GM23338 (cell line): ENCODE measurements at regions not wholly inside any gene's neighbourhood (a gene's known extent, or its start where the extent isn't known, plus 50 kb on each side); places are given as distances from the start of the nearest gene placed in this dataset.
A peak's percentile ranks its signal among the peaks of the same experiment; 100 is the strongest.

Source experiments
- ATAC-seq: fragments of 200-7000 bp; cut with Tn5 transposase; 3 replicates; pipeline ENCODE4 v1.9.1; 2020
- DNase-seq: peaks from one replicate; pipeline ENCODE4 v3.0.0-alpha.2; 2015; ENCODE audit warnings: low spot score
- H2AFZ ChIP-seq: fragments of 200-600 bp; sonication (generic); 2 replicates; pipeline ENCODE4 v1.8.0; 2016; ENCODE audit warnings: antibody characterized with exemption, mild to moderate bottlenecking, moderate library complexity
- H3F3A ChIP-seq: fragments of 200-600 bp; sonication (generic); replicated peaks from 2 replicates; pipeline ENCODE4 v1.8.0; 2017; ENCODE audit warnings: antibody characterized with exemption, mixed run types, low read depth
- H3K27ac ChIP-seq: fragments of 200-600 bp; sonication (generic); 2 replicates; pipeline ENCODE4 v1.6.1; 2016; ENCODE audit warnings: low read depth
- H3K27me3 ChIP-seq: fragments of 200-600 bp; sonication (generic); 2 replicates; pipeline ENCODE4 v1.8.0; 2016; ENCODE audit warnings: mild to moderate bottlenecking, mixed run types, moderate library complexity; ENCODE audit not compliant: insufficient read depth
- H3K36me3 ChIP-seq: fragments of 200-600 bp; sonication (generic); 2 replicates; pipeline ENCODE4 v1.8.0; 2016; ENCODE audit warnings: mild to moderate bottlenecking; ENCODE audit not compliant: insufficient read depth
- H3K4me1 ChIP-seq: fragments of 200-600 bp; sonication (generic); 2 replicates; pipeline ENCODE4 v1.8.0; 2016; ENCODE audit warnings: mild to moderate bottlenecking, moderate library complexity; ENCODE audit not compliant: insufficient read depth
- H3K4me2 ChIP-seq: fragments of 200-600 bp; sonication (generic); 2 replicates; pipeline ENCODE4 v1.7.1; 2017; ENCODE audit warnings: mixed run types
- H3K4me3 ChIP-seq: fragments of 200-600 bp; sonication (generic); 2 replicates; pipeline ENCODE4 v1.6.1; 2016; ENCODE audit warnings: mixed run types
- H3K79me2 ChIP-seq: fragments of 200-600 bp; sonication (generic); replicated peaks from 2 replicates; pipeline ENCODE4 v1.8.0; 2017; ENCODE audit warnings: mild to moderate bottlenecking; ENCODE audit not compliant: insufficient read depth
- H3K9me2 ChIP-seq: fragments of 200-600 bp; sonication (generic); 2 replicates; pipeline ENCODE4 v1.8.0; 2017; ENCODE audit not compliant: insufficient read depth
- H4K20me1 ChIP-seq: fragments of 200-600 bp; sonication (generic); replicated peaks from 2 replicates; pipeline ENCODE4 v1.8.0; 2017; ENCODE audit warnings: mild to moderate bottlenecking; ENCODE audit not compliant: insufficient read depth
- H3K27ac Mint-ChIP-seq: 2 replicates; pipeline ENCODE4 v1.8.0; 2020; ENCODE audit warnings: inconsistent platforms, mild to moderate bottlenecking, moderate library complexity, mixed read lengths
- H3K27me3 Mint-ChIP-seq: 3 replicates; pipeline ENCODE4 v1.8.0; 2022; ENCODE audit warnings: low read depth, mild to moderate bottlenecking, moderate library complexity, mixed read lengths, inconsistent platforms; ENCODE audit not compliant: insufficient read depth, poor library complexity
- H3K36me3 Mint-ChIP-seq: 3 replicates; pipeline ENCODE4 v1.8.0; 2021; ENCODE audit warnings: low read depth, mild to moderate bottlenecking, inconsistent platforms, moderate library complexity, mixed read lengths
- H3K4me1 Mint-ChIP-seq: 3 replicates; pipeline ENCODE4 v1.8.0; 2020; ENCODE audit warnings: mild to moderate bottlenecking, inconsistent platforms, mixed read lengths
- H3K4me3 Mint-ChIP-seq: 3 replicates; pipeline ENCODE4 v1.8.0; 2021; ENCODE audit warnings: moderate library complexity, mild to moderate bottlenecking, inconsistent platforms, mixed read lengths
- H3K9me3 Mint-ChIP-seq: 3 replicates; pipeline ENCODE4 v1.8.0; 2020; ENCODE audit warnings: moderate library complexity, mild to moderate bottlenecking, inconsistent platforms, mixed read lengths
- ETS1 ChIP-seq: IDR thresholded peaks from 2 replicates; pipeline ENCODE4 v1.6.1; 2016; ENCODE audit warnings: antibody characterized with exemption
- EZH2 ChIP-seq: fragments of 200-600 bp; sonication (generic); IDR thresholded peaks from one replicate; pipeline ENCODE4 v1.8.0; 2017; ENCODE audit warnings: antibody characterized with exemption, mild to moderate bottlenecking, low read depth; ENCODE audit not compliant: unreplicated experiment
- NANOG ChIP-seq: IDR thresholded peaks from 2 replicates; pipeline ENCODE4 v1.6.1; 2016; ENCODE audit warnings: antibody characterized with exemption, borderline replicate concordance
- POLR2AphosphoS5 ChIP-seq: IDR thresholded peaks from 2 replicates; pipeline ENCODE4 v1.6.1; 2016; ENCODE audit warnings: antibody characterized with exemption, low read depth
- STAT1 ChIP-seq: IDR thresholded peaks from one replicate; pipeline ENCODE4 v1.6.1; 2016; ENCODE audit warnings: antibody characterized with exemption; ENCODE audit not compliant: unreplicated experiment
- ZNF114 ChIP-seq: fragments of 250-450 bp; sonication (Bioruptor Pico); IDR thresholded peaks from 2 replicates; pipeline ENCODE4 v1.5.0; 2020; ENCODE audit warnings: mild to moderate bottlenecking, moderate library complexity
- ZNF462 ChIP-seq: fragments of 250-450 bp; sonication (Bioruptor Pico); IDR thresholded peaks from 2 replicates; pipeline ENCODE4 v1.5.0; 2020; ENCODE audit warnings: mild to moderate bottlenecking, moderate library complexity
- TF ChIP-seq, protein P1 (sequence below): IDR thresholded peaks from one replicate; pipeline ENCODE4 v1.6.1; 2018; ENCODE audit warnings: antibody characterized with exemption; ENCODE audit not compliant: unreplicated experiment

- ATAC-seq: no peak
- Mint-ChIP-seq H3K9me3 (no peaks in the 10 kb centered on the region), H3K4me3 (no peak overlapping the region), H3K27me3 (no peaks in the 10 kb centered on the region), H3K36me3 (no peaks in the 10 kb centered on the region), H3K4me1 (peaks cover 12% of the 10 kb centered on the region), H3K27ac (no peak overlapping the region)
- no peaks in the 10 kb centered on the region for H3K36me3 ChIP-seq
- no peaks in the 10 kb centered on the region for H3K9me2 ChIP-seq
- TF ChIP-seq NANOG: no peak
- TF ChIP-seq EZH2: no peak
- TF ChIP-seq ETS1: no peak
- no peak for TF ChIP-seq ZNF114 (CRISPR knock-in tag)
- no peaks in the 10 kb centered on the region for H3F3A ChIP-seq
- no peaks in the 10 kb centered on the region for H3K27me3 ChIP-seq
- peak overlapping the region; percentile 95 for H2AFZ ChIP-seq
- H4K20me1 ChIP-seq: no peaks in the 10 kb centered on the region
- no peak overlapping the region for H3K27ac ChIP-seq
- no peak overlapping the region for H3K4me2 ChIP-seq
- no peak for DNase-seq
- peaks cover 5% of the 10 kb centered on the region for H3K4me1 ChIP-seq
- H3K79me2 ChIP-seq: no peaks in the 10 kb centered on the region
- no peak overlapping the region for H3K4me3 ChIP-seq
Observed at GRCh38 chr7:21346297-21346696, 81.6 kb upstream of the SP4 start.

DNA sequence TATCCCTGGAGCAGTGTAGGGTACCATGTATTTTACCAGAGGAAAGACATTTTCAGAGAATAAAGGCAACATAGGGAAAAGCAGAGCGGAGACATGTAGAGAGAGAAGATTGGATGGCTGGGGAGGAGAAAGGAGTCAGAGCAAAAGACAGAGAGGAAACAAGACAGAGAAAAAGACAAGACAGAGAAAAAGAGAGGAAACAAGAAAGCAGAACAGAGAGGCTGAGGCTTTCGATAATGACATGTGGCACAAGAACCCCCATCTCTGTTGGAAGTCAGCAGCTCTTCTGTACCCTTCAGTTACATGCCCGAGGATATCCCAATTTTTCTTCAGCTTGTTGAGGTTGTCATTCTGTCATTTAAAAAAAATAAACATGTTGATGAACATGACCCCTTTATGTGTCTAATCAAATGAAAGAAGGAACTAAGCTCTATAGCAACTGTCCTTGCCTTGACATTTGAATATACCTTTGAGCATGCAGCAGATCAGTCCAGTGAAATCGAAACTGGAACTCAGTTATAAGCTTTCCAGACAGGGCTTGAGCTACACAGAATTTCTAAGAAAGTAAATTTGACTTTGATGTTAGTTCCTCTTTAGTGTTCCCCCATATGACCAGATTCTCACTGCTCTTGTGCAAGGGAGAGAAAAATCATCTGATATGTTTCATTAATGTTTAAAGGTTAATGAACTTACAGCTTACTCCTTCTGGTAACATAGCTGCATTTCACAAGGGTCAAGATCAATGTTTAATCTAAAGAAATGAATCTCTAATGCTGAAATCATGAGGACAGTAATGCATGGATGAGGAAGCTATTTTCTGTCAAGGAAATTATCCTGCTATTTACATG, 75.1 kb upstream of the SP4 start:
- H3K4me3 ChIP-seq: no peak overlapping the region
- no peaks in the 10 kb centered on the region for H3K79me2 ChIP-seq
- H3K4me1 ChIP-seq: no peaks in the 10 kb centered on the region
- H3K4me2 ChIP-seq: no peak overlapping the region
- ATAC-seq: no peak
- H3K36me3 ChIP-seq: no peaks in the 10 kb centered on the region
- no peak overlapping the region for H3K4me3 Mint-ChIP-seq
- H3K27ac Mint-ChIP-seq: no peak overlapping the region
- H3K9me2 ChIP-seq: no peaks in the 10 kb centered on the region
- H3F3A ChIP-seq: no peaks in the 10 kb centered on the region
- H3K27me3 Mint-ChIP-seq: peaks cover 4% of the 10 kb centered on the region
- no peaks in the 10 kb centered on the region for H3K27me3 ChIP-seq
- no peak for DNase-seq
- no peaks in the 10 kb centered on the region for H4K20me1 ChIP-seq
- no peaks in the 10 kb centered on the region for H3K36me3 Mint-ChIP-seq
- H2AFZ ChIP-seq: peak overlapping the region; percentile 19
- no peaks in the 10 kb centered on the region for H3K4me1 Mint-ChIP-seq
- no peak overlapping the region for H3K27ac ChIP-seq
- H3K9me3 Mint-ChIP-seq: no peaks in the 10 kb centered on the region
- TF ChIP-seq, protein P1, sequence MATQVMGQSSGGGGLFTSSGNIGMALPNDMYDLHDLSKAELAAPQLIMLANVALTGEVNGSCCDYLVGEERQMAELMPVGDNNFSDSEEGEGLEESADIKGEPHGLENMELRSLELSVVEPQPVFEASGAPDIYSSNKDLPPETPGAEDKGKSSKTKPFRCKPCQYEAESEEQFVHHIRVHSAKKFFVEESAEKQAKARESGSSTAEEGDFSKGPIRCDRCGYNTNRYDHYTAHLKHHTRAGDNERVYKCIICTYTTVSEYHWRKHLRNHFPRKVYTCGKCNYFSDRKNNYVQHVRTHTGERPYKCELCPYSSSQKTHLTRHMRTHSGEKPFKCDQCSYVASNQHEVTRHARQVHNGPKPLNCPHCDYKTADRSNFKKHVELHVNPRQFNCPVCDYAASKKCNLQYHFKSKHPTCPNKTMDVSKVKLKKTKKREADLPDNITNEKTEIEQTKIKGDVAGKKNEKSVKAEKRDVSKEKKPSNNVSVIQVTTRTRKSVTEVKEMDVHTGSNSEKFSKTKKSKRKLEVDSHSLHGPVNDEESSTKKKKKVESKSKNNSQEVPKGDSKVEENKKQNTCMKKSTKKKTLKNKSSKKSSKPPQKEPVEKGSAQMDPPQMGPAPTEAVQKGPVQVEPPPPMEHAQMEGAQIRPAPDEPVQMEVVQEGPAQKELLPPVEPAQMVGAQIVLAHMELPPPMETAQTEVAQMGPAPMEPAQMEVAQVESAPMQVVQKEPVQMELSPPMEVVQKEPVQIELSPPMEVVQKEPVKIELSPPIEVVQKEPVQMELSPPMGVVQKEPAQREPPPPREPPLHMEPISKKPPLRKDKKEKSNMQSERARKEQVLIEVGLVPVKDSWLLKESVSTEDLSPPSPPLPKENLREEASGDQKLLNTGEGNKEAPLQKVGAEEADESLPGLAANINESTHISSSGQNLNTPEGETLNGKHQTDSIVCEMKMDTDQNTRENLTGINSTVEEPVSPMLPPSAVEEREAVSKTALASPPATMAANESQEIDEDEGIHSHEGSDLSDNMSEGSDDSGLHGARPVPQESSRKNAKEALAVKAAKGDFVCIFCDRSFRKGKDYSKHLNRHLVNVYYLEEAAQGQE: no peak
- TF ChIP-seq ZNF462 (no peak), ZNF114 (CRISPR knock-in tag) (no peak), EZH2 (no peak), STAT1 (no peak), ETS1 (no peak), POLR2AphosphoS5 (no peak)
